ENCODE measurements at regions not wholly inside any gene's neighbourhood (a gene's known extent, or its start where the extent isn't known, plus 50 kb on each side); places are given as distances from the start of the nearest gene placed in this dataset.

DNA sequence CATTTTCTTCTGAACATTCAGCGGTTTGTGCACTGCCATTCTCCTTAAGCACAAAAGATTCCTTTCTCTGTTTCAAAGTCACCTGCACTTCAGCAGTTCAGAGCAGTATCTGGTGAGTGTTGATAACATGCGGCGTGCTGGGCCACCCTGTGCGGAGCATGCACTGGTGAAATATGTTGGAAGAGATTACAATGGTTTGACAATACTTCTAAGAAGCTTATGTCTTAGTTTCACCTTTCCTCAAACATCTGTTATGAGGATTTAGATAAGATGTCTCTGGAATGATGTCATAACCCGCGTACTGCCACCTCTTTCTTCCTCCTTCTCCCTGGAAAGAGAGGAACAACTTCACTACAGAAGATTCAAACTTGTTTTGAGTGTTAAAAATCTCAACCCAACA, 650.3 kb downstream of the AJAP1 start:
- no peak for DNase-seq

DNA sequence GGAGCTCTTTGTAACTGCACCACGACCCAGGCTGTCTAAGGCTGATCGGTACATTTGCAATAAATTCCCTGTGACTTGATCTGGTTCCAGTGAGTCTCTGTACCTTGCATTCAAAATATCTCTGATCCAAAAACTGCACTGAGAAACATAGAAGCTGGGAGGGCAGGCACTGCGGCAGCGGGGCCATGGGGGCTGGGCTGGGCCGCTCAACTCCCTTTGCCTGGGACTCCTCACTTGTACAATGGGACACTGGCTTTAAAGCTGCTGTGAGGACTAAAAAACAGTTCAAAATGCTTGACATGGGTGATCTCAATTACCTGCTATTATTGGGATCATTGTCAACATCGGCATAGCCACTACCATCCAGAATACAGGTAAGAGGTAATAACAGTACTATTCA, 644.0 kb downstream of the AJAP1 start:
- no peak for DNase-seq

DNA sequence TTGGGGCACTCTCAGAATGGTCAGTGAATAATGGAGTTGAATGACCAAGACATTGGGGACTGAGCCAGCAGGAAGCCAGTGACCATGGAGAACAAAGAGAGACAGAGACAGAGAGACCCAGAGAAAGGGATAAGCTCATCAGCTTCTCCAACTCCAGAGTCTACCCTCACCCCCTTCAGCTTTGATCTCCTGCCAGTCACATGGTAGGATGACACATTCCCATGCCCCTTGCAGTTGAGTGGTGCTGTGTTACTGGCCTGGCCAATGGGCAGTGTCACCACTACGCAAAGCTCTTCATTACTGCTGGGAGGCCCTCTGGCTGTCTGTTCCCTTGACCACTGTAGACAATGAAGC, 643.5 kb downstream of the AJAP1 start:
- DNase-seq = no peak

DNA sequence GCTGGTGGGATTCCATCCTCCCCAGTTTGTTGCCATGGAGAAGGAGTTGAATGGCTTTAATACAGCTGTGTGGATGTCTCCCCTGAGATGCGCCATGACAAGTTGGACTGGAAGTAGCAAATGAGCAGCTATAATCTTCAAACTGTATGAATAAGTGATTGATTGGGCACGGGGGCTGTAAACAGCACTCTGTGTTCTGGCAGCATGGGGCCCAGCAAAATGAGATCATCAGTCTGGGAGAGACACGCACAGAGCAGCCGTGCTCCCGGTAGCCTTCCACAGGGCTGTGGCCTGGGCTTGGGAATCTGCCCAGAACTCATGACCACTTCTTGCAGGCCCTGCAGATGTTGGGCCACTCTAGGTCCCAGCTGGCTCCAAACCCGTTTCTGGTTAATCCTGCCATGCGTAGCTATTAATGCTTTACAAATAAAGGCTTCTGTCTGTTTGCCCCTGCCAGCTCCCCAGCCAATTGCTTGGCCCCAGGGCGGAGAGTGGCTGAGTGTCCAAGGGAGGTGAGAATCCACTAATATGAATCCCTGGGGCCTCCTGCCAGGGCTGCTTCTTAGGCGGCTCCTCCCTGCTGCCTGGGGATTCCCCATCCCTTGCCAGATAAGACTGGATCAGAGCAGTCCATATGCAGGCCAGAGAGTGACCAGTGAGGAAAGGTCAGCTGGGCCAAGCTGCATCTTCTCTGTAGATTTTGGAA, 642.9 kb downstream of the AJAP1 start:
- DNase-seq = no peak

DNA sequence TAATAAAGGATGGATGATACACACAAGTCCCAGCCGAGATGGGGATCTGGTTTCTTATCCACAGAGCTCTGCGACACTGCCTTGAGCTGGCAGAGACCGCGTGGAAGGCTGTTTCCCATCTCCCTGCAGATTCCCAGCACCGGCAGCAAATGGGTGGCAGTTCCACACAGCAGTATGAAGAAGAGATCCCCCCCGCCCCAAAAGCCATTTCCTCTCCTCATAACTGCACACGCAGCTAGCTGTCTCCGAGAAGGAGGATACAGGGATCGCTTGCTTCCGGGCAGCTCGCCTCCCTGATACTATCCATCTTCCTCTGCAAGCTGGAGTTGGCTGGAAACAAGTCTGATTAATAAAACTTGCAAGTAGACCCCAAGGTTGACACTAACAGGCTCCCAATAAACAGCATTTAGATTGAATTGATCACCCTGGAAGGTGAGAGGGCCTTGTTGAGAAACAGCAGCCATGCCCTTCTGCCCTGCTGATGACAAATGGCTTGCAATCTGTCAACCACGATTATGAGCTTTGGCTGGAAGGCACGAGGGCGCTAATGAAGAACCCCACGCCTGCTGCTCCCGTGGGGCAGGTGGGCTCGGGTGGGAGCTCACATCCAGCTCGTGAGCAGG, 642.3 kb downstream of the AJAP1 start:
- no peak for DNase-seq

DNA sequence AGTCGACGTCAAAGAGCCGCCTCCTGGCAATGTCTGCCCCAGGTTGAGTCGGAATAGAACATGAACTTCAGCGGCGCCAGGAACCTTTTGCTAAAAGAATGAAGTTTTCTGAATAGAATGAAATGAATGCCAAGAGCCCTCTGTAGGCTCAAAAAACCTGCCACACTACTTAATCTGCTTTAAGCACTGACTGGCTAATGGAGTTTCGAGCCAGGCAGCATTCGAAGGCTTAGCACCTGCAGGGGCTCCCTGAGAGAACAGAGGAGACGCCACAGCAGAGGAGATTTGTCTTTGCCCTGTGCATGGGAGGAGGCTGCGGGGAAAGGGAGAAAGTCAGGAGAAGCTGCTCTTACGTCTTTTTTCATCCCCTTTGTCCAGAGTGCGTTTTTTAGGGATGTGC, 641.7 kb downstream of the AJAP1 start:
- DNase-seq = no peak

DNA sequence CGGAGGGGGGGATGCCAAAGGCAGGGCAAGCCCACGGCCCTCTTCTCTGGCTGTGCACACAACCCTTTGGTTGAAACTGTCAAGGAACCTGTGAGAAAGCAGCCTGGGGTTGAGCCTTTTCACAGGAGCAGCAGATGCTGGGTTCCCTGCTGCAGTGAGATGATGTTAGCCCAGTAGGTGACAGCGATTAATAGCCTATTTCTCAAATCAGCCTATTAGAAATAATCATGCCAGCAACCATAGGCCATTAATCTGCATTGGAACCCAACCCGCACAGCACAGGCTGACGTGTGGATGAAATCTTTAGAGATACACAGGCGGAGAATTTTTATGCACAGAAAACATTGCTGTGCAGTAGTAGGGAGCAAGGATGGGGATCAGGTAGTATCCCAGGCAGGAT, 637.5 kb downstream of the AJAP1 start:
- no peak for DNase-seq

DNA sequence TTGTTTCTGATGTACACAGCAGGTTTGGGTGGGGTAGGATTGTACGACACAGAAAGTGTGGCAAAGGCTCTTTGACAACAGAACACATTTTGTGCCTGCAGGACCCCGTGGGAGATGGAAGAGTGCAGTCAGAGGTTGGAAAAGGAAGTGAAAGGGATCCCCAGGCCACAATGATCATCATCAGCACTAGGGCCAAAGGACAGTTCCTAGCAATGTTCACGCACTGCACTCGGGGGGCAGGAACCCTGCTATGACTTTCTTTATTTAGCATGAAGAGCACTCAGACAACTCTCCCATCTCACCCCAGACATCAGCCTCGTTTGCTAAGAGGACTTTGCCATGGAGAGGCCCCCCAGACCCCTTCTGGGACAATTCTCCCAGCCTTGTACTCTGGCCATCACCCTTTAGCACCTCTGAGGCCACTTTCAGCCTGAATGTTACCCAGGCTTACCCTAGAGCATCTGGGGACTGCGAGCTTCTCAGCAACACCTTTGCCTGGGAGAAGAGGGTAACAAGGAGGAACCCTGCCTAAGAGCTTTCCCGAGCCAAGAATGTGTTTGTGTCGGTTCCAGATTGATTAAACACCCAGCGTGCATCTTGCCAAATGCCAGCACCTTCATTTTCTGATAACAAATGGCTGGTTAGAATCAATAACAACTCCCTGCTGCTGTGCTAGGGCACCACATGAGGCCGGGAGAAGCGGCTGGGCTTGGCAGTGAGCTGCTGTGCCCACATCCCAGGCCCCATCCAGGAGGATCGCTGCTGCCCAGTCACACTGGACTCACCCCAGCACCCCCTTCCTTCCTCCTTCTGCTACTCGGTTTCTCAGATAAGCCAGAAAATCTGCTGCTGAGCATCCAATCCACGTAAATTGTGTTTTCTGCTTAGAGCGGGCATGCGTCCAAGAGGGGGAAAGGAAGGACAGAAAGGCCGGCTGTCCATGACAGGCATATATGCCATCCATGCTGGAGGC, 633.1 kb downstream of the AJAP1 start:
- DNase-seq = no peak

DNA sequence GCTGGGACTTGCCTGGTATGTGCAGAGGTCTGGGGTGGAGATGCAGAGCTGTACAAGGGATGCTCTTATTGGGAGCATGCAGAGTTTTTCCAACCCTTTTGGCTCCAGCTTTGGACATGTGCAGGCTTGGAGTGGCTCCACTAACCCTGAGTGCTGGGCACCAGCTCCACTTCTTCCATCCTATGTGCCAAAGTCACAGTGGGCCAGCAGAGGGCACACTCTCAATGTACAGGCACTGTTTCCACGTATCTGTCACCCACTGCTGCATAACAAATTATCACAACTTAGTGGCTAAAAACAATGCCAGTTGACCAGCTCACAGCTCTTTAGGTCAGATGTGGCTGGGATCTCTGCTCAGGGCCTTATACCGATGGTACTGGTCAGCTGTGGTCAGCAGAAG, 631.8 kb downstream of the AJAP1 start:
- no peak for DNase-seq

DNA sequence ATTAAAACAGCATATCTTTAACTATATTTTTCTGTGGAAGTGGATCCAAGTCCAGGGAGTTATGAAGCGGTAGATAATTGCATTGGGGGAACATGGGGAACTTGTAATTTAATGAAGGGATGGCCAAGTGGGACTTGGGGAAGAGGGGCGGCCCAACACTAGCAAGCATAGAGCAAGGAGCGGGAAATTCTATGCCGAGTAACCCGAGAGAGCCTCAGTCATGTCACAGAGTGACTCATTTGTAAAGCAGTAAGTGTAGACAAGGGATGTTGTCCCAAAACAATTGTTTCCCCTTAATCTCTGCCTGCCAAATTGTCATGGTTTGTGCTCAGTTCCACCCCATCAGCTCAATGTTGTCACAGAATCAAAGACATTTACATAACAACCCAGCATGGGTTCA, 620.1 kb downstream of the AJAP1 start:
- no peak for DNase-seq

DNA sequence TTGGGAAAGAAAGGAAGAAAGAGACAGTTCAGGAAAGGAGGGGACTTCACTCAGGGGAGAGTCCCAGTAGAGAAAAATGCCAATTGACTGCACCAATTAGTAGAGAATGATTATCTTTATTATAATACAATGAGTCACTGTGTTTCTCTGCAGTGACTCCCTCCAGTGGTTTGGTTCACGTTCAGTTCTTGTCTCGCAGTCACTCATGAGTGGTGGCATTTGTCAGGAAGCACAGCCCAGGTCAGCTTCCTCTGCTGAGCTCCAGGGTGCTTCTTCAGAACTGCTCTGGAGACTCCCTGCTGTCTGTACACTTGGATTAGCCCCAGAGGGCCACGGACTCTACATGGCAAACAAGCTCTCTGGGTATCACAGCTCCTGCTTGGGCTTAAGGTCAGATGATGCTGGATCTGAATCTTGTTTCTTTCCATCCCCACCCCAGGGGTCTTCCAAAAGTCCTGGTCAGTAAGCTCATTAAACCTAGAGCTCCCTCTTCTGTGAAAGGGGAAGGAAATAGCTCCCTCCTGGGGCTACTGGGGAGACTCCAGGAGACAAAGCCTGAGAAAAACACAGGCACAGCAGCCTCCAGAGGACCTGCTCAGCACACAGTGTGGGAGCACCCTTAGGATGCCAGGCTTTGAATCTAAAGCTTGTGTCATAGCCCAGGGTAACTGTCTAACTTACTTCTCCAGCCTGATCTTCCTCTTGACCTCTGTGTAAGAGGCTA, 619.0 kb downstream of the AJAP1 start:
- DNase-seq = no peak

DNA sequence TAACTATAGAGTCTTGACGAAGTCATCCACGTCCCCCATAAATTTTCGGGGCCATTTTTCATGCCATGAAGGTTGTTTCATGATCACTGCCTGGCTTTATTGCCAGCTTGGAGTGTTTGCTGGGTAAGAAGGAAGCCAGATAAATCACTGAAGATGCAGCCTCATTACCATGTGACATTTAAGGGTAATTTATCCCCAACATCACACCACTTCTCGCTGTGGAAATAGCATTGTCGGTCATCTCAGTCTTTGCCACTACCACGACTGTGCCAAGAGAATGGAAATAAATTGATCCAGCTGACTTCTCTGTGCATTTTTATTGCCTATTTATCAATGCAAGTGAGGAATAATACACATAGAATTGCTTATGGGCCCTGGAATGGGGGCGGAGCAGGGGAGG, 617.9 kb downstream of the AJAP1 start:
- no peak for DNase-seq

DNA sequence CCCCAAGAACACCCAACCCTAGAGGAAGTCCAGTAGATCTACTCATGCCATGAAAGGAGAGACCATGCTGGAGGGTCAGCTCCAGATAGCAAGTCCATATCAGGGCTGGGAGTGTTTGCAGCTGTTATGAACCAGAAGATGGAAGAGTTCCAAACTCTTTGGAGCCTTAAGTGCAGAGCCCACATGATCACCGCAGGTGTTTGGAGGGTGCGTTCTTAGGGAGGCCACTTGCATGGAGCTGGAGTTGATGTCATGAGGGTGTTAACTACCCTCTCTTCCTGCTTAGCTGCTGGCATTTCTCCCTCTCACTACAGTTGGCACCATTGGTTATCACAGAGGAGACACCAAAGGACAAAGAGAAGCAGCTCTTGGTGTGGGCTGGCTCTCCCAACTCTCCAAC, 616.9 kb downstream of the AJAP1 start:
- no peak for DNase-seq

DNA sequence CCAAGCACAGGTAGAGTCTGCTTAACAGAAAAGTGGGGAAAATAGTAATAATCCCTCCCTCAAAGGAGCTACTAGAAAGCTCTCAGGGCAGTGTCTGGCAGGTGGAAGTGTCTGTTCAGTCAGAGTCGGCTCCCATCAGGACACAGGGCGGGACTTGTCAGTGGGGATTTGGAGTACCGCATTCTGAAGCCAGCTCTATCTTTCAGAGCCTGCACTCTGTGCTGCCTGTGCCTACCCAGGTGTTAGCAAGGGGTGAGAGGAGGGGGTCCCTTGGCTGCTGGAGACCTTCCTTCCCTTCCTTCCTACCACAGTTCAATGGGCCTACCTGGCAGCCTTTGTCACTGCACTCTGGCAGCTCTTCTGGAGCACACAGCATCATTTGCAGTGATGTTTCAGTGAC, 615.5 kb downstream of the AJAP1 start:
- no peak for DNase-seq

DNA sequence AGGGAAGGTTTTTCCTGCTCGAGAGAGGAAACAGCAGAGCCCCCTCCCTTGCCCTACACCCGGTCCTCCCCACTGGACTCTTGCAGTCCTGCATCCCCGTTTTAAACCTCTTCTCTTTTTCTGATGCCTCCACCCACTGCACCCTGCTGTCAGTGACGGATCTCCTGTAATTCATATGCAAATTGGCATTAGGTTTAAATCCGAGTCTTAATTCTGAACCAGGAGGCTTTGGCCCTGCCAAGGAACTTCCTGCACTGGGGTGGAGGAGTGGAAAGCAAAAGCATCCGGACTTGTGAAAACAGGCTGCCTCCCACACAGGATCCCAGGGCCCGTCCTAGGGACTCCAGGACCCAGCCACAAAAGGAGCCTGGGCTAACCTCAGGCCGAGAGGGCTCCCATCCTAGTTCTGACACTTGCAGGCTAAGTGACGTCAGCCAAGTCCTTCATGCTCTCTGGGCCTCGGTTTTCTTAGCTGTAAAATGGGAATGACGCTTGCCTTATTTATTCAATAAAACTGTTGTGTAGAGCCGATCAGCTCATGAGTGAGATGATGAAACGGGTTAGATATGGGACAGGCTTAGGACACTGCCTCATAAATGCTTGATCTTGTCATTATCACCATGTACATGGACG, 613.3 kb downstream of the AJAP1 start:
- DNase-seq = no peak

DNA sequence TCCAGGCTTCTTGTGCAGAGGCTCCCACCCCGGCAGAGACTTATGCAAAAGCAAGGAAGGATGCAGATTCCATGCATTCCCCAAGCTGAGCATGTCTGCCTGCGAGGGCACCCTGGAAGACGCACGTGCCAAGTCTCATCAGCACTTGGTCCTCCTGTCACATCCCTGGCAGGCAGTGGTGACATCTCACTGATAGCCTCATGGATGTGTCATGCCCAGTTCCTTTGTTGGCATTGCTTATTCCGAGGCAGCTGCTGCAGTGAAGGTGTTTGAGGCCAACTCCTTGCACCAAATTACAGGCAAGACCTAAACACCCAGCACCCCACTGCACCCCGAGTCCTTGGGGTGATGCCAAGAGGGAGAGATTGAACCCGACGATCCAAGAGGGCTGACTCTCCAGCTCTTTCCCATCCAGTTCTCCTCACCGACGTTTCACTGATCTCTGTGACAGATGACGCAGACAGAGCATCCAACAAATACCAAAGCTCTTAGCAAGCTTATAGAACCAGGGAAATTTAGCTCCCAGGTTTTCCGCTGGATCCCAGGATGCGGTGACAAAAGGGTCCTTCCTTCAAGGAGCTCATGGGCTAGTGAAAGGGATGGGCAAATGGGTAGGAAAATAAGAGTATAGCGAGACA, 611.1 kb downstream of the AJAP1 start:
- DNase-seq = no peak

DNA sequence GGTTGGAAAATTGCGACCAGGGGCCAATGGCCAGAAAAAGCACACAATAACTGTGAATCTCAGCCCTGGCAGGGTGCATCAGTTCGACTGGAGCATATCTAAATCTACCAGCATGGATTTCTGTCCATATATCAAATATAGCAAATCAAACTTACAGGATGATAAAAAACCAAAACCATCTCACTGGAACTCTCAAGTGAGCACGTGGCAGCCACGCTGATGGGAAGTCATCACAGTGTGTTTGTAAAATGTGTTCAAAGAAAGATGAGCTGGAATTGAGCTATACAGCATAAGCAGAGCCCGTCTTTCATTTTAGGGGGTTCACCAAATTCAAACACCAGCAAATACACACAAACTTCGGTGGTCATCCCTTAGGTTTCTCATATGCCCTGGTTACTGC, 610.1 kb downstream of the AJAP1 start:
- DNase-seq = no peak

DNA sequence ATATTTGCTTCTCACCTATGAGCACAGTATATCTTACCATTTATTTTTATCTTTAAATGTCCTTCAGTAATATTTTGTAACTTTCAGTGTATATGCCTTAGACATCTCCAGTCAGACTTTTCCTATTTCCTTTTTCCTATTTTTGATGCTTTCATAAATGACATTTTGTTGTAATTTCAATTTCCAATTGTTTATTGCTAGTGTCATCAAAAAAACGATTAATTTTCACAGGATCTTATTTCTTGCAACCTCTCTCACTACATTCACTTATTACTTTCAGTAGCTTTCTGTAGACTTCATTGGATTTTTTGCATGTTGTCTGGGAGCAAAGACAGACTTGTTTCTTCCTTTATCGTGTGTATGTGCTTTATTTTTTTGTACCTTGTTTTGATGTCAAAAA, 602.4 kb downstream of the AJAP1 start:
- DNase-seq = no peak

DNA sequence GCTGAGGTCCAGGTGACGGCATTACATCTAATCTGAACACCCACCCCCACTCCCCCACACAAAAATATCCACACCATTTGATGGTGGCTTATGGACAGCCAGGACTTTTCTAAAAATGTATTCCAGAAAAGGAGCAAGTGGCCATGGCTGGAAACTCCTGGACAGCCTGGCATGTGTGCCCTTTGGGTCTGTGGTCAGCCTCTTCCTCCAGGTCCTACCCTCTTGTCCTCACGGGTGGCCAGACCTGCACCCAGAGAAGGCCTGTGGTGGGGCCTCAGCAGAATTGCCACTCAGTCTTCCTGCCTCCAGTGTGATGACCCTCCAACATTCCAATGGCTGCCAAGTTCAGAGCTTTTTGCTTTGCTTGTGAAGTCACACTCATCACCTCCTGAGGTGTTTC, 600.6 kb downstream of the AJAP1 start:
- no peak for DNase-seq

DNA sequence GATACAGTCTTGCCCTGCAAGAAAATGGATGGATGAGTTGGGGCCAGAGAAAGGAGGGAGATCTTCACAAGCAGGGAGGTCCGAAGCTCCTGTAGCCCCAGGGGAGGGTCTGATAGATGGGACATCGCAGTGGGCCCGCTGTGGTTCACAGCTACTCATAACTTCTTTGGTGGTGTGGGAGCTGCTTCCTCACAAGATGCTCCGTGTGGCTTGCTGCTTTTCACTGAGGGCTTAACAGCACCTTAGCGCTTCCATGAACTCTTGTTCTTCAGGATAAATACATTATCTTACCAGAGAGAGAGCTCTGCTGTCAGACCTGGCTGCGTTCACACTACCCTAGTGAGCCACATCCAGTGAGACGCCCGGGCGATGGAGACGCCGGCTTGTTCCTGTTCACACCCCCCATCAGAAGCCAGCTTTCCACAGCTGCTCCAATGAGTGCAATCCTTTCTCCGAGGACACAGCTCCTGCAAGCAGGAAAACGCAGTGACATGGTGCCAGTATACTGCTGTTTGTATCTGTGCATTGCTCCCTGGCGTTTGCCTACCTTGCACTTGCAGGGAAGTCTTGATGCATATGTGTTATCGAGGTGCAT, 599.8 kb downstream of the AJAP1 start:
- no peak for DNase-seq

DNA sequence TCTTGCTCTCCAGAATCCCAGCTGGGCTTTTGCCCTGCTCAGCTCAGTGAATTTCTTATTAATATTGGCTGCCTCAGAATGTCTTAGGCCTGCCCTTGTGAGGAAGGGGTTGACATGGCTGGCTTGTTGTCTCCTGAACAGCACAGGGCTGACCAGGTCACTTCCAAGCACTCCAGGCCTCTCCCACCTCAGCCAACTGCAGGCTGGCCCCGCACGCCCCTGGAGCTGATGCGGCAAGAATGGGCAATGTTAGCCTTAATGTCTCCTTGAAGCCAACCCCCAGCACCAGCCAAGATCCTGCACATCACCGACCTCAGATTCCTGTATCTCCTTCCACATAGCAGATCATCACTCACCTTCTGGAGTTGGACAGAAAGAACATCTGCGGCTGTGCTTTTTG, 598.6 kb downstream of the AJAP1 start:
- no peak for DNase-seq

DNA sequence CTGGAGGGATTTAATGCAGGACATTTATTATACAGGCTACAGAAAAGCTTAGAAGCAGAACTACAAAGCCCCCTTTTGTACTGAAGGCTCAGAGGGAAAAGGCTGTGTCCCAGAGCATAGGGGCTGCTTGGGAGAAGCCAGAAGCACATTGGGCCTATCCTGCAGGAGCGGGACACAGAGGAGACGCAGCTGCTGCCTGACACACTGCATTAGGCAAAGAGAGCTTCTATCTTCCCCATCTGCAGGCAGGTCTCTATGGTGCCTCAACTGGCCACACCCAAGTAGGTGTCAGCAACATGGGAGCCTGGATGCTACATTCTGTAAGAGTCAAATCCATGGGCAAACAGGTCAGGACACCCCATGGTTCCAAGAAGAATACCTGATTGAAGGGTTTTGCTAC, 595.9 kb downstream of the AJAP1 start:
- no peak for DNase-seq

Measured in CD4-positive, alpha-beta T cell treated with Interferon gamma for 1 hour (primary cell).